HCT116 (cell line): ENCODE measurements at regions not wholly inside any gene's neighbourhood (a gene's known extent, or its start where the extent isn't known, plus 50 kb on each side); places are given as distances from the start of the nearest gene placed in this dataset.

Experiments used
- ATAC-seq: fragments of 200-7000 bp; cut with Tn5 transposase; 2 replicates; pipeline ENCODE4 v1.9.1; 2020; ENCODE audit warnings: mild to moderate bottlenecking, moderate library complexity
- BruUV-seq: library from RNA; stranded (reverse); fragments of 400-500 nt; replicated peaks from 2 replicates; lab custom pipeline; 2021; lab: Mats Ljungman, UMichigan
- CTCF ChIA-PET: fragments of 300-600 bp; sonication (Branson Sonifier 250); formaldehyde crosslinking; loops from one replicate; lab custom pipeline; 2021; ENCODE audit warnings: antibody characterized with exemption; lab: Charles Lee
- POLR2A ChIA-PET: fragments of 300-600, 350-600 bp; sonication (Branson Sonifier 250); formaldehyde crosslinking; loops from one replicate; lab custom pipeline; 2021; ENCODE audit warnings: antibody characterized with exemption; lab: Charles Lee
- RAD21 ChIA-PET, 2 experiments: fragments of 300-600 bp; sonication (Branson Sonifier 250); formaldehyde crosslinking; loops; one replicate each; lab custom pipeline; 2023; ENCODE audit warnings: low total read pairs in 2 of 2; ENCODE audit not compliant: uncharacterized antibody in 2 of 2, unreplicated experiment in 2 of 2, low non-redundant PET in 1 of 2; lab: Charles Lee
- DNase-seq: peaks from one replicate; pipeline ENCODE4 v3.0.0-alpha.2; 2010; ENCODE audit warnings: low read depth, low spot score
- H2AFZ ChIP-seq: fragments of 200-600 bp; shearing (Covaris generic), sonication (generic); 2 replicates; pipeline ENCODE4 v1.6.1; 2017; ENCODE audit warnings: low read depth, mixed run types, mixed read lengths, antibody characterized with exemption, low read length; ENCODE audit not compliant: poor library complexity, severe bottlenecking
- H3K27ac ChIP-seq: 2 replicates; pipeline ENCODE4 v1.5.1; 2012; ENCODE audit warnings: low read depth, low read length
- H3K27me3 ChIP-seq: fragments of 200-600 bp; sonication (generic); 2 replicates; pipeline ENCODE4 v1.6.1; 2016; ENCODE audit warnings: mixed run types, low read length, mixed read lengths; ENCODE audit not compliant: insufficient read depth
- H3K36me3 ChIP-seq, 2 experiments: fragments of 200-500 bp in 1 of 2; fragments of 200-600 bp in 1 of 2; sonication (Bioruptor generic) in 1 of 2; sonication (generic) in 1 of 2; 2 replicates each; pipeline versions ENCODE4 v1.5.1 to v1.6.1; 2014 to 2016; ENCODE audit warnings: low read length in 2 of 2, inconsistent platforms in 1 of 2, mixed read lengths in 1 of 2, mixed run types in 1 of 2; ENCODE audit not compliant: insufficient read depth in 2 of 2, control insufficient read depth in 1 of 2
- H3K4me1 ChIP-seq, 2 experiments: fragments of 200-600 bp in 1 of 2; sonication (generic) in 1 of 2; 2 replicates each; pipeline versions ENCODE4 v1.5.1 to v1.6.1; 2012 to 2017; ENCODE audit warnings: low read length in 2 of 2, inconsistent platforms in 1 of 2, mild to moderate bottlenecking in 1 of 2, mixed read lengths in 1 of 2, mixed run types in 1 of 2, moderate library complexity in 1 of 2; ENCODE audit not compliant: insufficient read depth in 2 of 2, control insufficient read depth in 1 of 2
- H3K4me2 ChIP-seq: fragments of 200-600 bp; sonication (generic); 2 replicates; pipeline ENCODE4 v1.6.1; 2017; ENCODE audit warnings: mixed run types, low read length, mixed read lengths
- H3K4me3 ChIP-seq, 2 experiments: fragments of 200-600 bp in 1 of 2; sonication (generic) in 1 of 2; replicated peaks in 1 of 2; 2 replicates each; pipeline ENCODE4 v1.5.1; 2011 to 2016; ENCODE audit warnings: low read length in 2 of 2, control low read depth in 1 of 2, low read depth in 1 of 2, mild to moderate bottlenecking in 1 of 2, mixed read lengths in 1 of 2, mixed run types in 1 of 2
- H3K79me2 ChIP-seq: fragments of 200-600 bp; sonication (generic); 2 replicates; pipeline ENCODE4 v1.6.1; 2017; ENCODE audit warnings: mild to moderate bottlenecking, mixed run types, low read length, moderate library complexity, mixed read lengths; ENCODE audit not compliant: insufficient read depth
- H3K9ac ChIP-seq: fragments of 200-600 bp; sonication (generic); 2 replicates; pipeline ENCODE4 v1.6.1; 2016; ENCODE audit warnings: low read length, mixed read lengths
- H3K9me2 ChIP-seq: fragments of 200-600 bp; sonication (generic), shearing (Covaris generic); 2 replicates; pipeline ENCODE4 v1.6.1; 2017; ENCODE audit warnings: mixed run types, mild to moderate bottlenecking, moderate library complexity; ENCODE audit not compliant: insufficient read depth
- H3K9me3 ChIP-seq, 2 experiments: fragments of 200-500 bp in 1 of 2; fragments of 200-600 bp in 1 of 2; sonication (Bioruptor generic) in 1 of 2; sonication (generic) in 1 of 2; 2 replicates each; pipeline ENCODE4 v1.6.1; 2014 to 2017; ENCODE audit warnings: low read length in 2 of 2, mixed read lengths in 2 of 2, inconsistent platforms in 1 of 2, low read depth in 1 of 2, mild to moderate bottlenecking in 1 of 2, mixed run types in 1 of 2, moderate library complexity in 1 of 2; ENCODE audit not compliant: control insufficient read depth in 1 of 2, insufficient read depth in 1 of 2
- H4K20me1 ChIP-seq: fragments of 200-600 bp; sonication (generic), shearing (Covaris generic); 2 replicates; pipeline ENCODE4 v1.6.1; 2017; ENCODE audit warnings: mixed run types, mild to moderate bottlenecking, moderate library complexity; ENCODE audit not compliant: insufficient read depth
- CTCF ChIP-seq, 3 experiments: fragments of 200-600 bp in 1 of 3; sonication (generic) in 1 of 3; IDR thresholded peaks in 2 of 3; conservative IDR thresholded peaks in 1 of 3; 2 replicates each; pipeline ENCODE4 v1.5.1; 2012 to 2017; ENCODE audit warnings: low read depth in 2 of 3, low read length in 2 of 3, antibody characterized with exemption in 1 of 3, borderline replicate concordance in 1 of 3, control low read depth in 1 of 3, mild to moderate bottlenecking in 1 of 3, mixed read lengths in 1 of 3, mixed run types in 1 of 3, moderate library complexity in 1 of 3; ENCODE audit not compliant: insufficient read depth in 1 of 3
- FOSL1 ChIP-seq: IDR thresholded peaks from 2 replicates; pipeline ENCODE4 v1.6.1; 2012; ENCODE audit warnings: low read depth
- JUND ChIP-seq: IDR thresholded peaks from 2 replicates; pipeline ENCODE4 v1.6.1; 2012
- POLR2AphosphoS5 ChIP-seq: IDR thresholded peaks from 2 replicates; pipeline ENCODE4 v1.6.1; 2011; ENCODE audit warnings: mild to moderate bottlenecking, low read depth, low read length, moderate library complexity
- RAD21 ChIP-seq: IDR thresholded peaks from 2 replicates; pipeline ENCODE4 v1.6.1; 2012; ENCODE audit warnings: low read depth, mild to moderate bottlenecking
- SIN3A ChIP-seq: IDR thresholded peaks from 2 replicates; pipeline ENCODE4 v1.6.1; 2012; ENCODE audit warnings: low read depth
- SRF ChIP-seq: IDR thresholded peaks from 2 replicates; pipeline ENCODE4 v1.6.1; 2012; ENCODE audit warnings: low read depth
- TCF7L2 ChIP-seq: IDR thresholded peaks from 2 replicates; pipeline ENCODE4 v1.7.0; 2011; ENCODE audit warnings: borderline replicate concordance, inconsistent platforms; ENCODE audit not compliant: insufficient read depth, insufficient read length; ENCODE audit errors: extremely low read depth
- intact Hi-C: fragments of 100-400 bp; cut with micrococcal nuclease; formaldehyde crosslinking; loops from 2 replicates; pipeline ENCODE4 v1.10.0; 2022

DNA sequence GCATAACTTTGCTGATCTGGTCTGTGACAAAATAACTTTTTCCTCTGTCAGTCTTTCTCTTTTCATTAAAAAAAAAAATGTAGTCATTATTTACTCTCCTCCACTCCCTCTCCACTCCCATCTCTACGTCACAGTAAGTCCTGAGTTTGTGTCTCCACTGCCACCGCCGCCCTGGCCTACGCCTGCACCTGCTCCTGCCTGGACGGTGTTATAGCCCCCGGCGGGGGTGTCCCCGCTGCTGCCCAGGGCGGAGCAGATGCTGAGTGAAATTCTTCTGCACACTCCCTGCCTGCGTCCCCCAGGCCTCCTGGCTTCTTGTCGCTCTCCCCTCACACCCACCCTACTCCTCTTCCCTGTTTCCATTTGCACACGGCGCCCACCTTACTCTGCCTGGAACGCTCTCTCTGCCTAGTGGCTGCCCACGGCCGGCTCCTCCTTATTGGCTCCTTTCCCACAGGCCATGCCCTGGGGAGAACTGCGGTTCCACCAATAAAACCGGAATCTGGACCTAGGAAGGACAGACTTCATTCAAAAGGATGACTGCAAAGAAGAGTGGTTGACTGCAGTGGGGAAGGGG is 55.2 kb upstream of the C1orf174 start:
- no peaks in the 10 kb centered on the region for H3K36me3 ChIP-seq
- no peak overlapping the region for H3K4me2 ChIP-seq
- RAD21 ChIA-PET, result no interaction called here
- H2AFZ ChIP-seq, result no peak overlapping the region
- CTCF ChIA-PET, result no interaction called here
- H3K79me2 ChIP-seq, result no peaks in the 10 kb centered on the region
- no TSS peak for BruUV-seq
- POLR2A ChIA-PET, result no interaction called here
- ATAC-seq (no peak), DNase-seq (no peak)
- H4K20me1 ChIP-seq, result no peaks in the 10 kb centered on the region
- intact Hi-C loops, result no loop called here
- no peaks in the 10 kb centered on the region for H3K9me2 ChIP-seq
- no peaks in the 10 kb centered on the region for H3K4me1 ChIP-seq
- TF ChIP-seq FOSL1, result no peak
- TF ChIP-seq SRF, result no peak
- TF ChIP-seq POLR2AphosphoS5, result no peak
- TF ChIP-seq JUND, result no peak
- no peak for TF ChIP-seq TCF7L2
- no peak for TF ChIP-seq SIN3A
- TF ChIP-seq CTCF (IDR thresholded peaks at IDR 0.05 in 2 of 3, conservative IDR thresholded peaks at IDR 0.05 in 1 of 3; ENCODE audit: borderline replicate concordance in 1 of 3, insufficient read depth in 1 of 3, low read depth in 2 of 3, low read length in 2 of 3), result no peak
- TF ChIP-seq RAD21, result no peak
- H3K9me3 ChIP-seq, result no peaks in the 10 kb centered on the region
- peaks cover 7% of the 10 kb centered on the region; the same call in 1 of the 2 replicates for H3K27me3 ChIP-seq
- H3K4me3 ChIP-seq, result no peak overlapping the region
- H3K27ac ChIP-seq, result no peak overlapping the region
- no peak overlapping the region for H3K9ac ChIP-seq
